Astrocyte of the spinal cord (primary cell): ENCODE measurements at regions not wholly inside any gene's neighbourhood (a gene's known extent, or its start where the extent isn't known, plus 50 kb on each side); places are given as distances from the start of the nearest gene placed in this dataset.
"Not testable (repeated sequence)": the region's sequence is repeated elsewhere in the genome, so short reads cannot be mapped to it uniquely, and the experiment has no call there.

Experiments
- DNase-seq: peaks from one replicate; pipeline ENCODE4 v3.0.0; 2011; ENCODE audit warnings: low read depth, low spot score
- H3K4me3 ChIP-seq: 2 replicates; pipeline ENCODE4 v1.5.1; 2011; ENCODE audit warnings: low read depth, mild to moderate bottlenecking, low read length, moderate library complexity
- CTCF ChIP-seq: IDR thresholded peaks from 2 replicates; pipeline ENCODE4 v1.5.1; 2012; ENCODE audit warnings: low read depth, mild to moderate bottlenecking, low read length, inconsistent platforms
- in situ Hi-C: cut with HindIII; loops from 2 replicates; pipeline ENCODE4 v1.10.0; 2017; ENCODE audit warnings: low sequenced_read_pairs

GRCh38 chr4:72641611-72642010, 72.6 kb upstream of the ADAMTS3 start:
- no peak overlapping the region for H3K4me3 ChIP-seq
- TF ChIP-seq CTCF = no peak
- in situ Hi-C loops = no loop called here
- no peak for DNase-seq

GRCh38 chr4:72636866-72637265, 67.8 kb upstream of the ADAMTS3 start:
- in situ Hi-C loops, DNase-seq, H3K4me3 ChIP-seq: not testable (repeated sequence)

- H3K4me3 ChIP-seq, in situ Hi-C loops, DNase-seq: not testable (repeated sequence)
These were observed 66.9 kb upstream of the ADAMTS3 start for GRCh38 chr4:72635931-72636330.

- in situ Hi-C loops, DNase-seq, H3K4me3 ChIP-seq: not testable (repeated sequence)
These were observed 63.2 kb upstream of the ADAMTS3 start for GRCh38 chr4:72632253-72632652.

- TF ChIP-seq CTCF = no peak
- H3K4me3 ChIP-seq = no peak overlapping the region
- peak; percentile 88 for DNase-seq
- in situ Hi-C loops = no loop called here
These were observed 62.3 kb upstream of the ADAMTS3 start for GRCh38 chr4:72631296-72631695.

GRCh38 chr4:72629540-72629939, 60.5 kb upstream of the ADAMTS3 start:
- in situ Hi-C loops = no loop called here
- no peak overlapping the region for H3K4me3 ChIP-seq
- TF ChIP-seq CTCF = no peak
- peak; percentile 37 for DNase-seq

- no peak overlapping the region for H3K4me3 ChIP-seq
- no peak for DNase-seq
- in situ Hi-C loops = no loop called here
- no peak for TF ChIP-seq CTCF
These were observed 58.7 kb upstream of the ADAMTS3 start for GRCh38 chr4:72627723-72628122.
